K562 (cell line): ENCODE measurements at regions not wholly inside any gene's neighbourhood (a gene's known extent, or its start where the extent isn't known, plus 50 kb on each side); places are given as distances from the start of the nearest gene placed in this dataset.

Source experiments
- ATAC-seq: fragments of 200-7000 bp; cut with Tn5 transposase; 3 replicates; pipeline ENCODE4 v1.9.1; 2020; ENCODE audit warnings: moderate library complexity
- BruUV-seq: library from RNA; stranded (reverse); fragments of 400-500 nt; replicated peaks from 2 replicates; lab custom pipeline; 2021; lab: Mats Ljungman, UMichigan
- CTCF ChIA-PET: fragments of 300-600 bp; formaldehyde crosslinking; extraction: SDS; loops from one replicate; lab custom pipeline; 2021; ENCODE audit warnings: low intra/inter-chr PET ratio; lab: Yijun Ruan, JAX
- POLR2A ChIA-PET: fragments of 300-600, 350-650 bp; sonication (Branson Sonifier 250); formaldehyde crosslinking; extraction: SDS; loops from one replicate; lab custom pipeline; 2021; ENCODE audit warnings: antibody characterized with exemption, inconsistent platforms; lab: Yijun Ruan, JAX
- DNase-seq, 4 experiments: peaks; one replicate each; pipeline versions ENCODE4 v3.0.0 to v3.0.0-alpha.2; 2011 to 2018; ENCODE audit warnings: low spot score in 3 of 4, mixed read lengths in 3 of 4; ENCODE audit errors: extremely low read depth in 1 of 4
- FAIRE-seq: peaks from 2 replicates; lab custom pipeline; 2011; peaks lifted over from hg19 to GRCh38; lab: Jason Lieb, UNC
- H2AFZ ChIP-seq: 2 replicates; pipeline ENCODE4 v1.6.0; 2011; ENCODE audit warnings: low read depth, low read length, control low read depth, inconsistent platforms
- H3K27ac ChIP-seq: fragments of 200-600 bp; 3 replicates; pipeline ENCODE4 v1.8.0; 2011; ENCODE audit warnings: low read depth, mild to moderate bottlenecking, control low read depth, inconsistent platforms, low read length, moderate library complexity, mixed read lengths; ENCODE audit errors: extremely low read depth
- H3K27me3 ChIP-seq, 2 experiments: fragments of 300-600 bp in 1 of 2; 2 replicates in 1 of 2; 3 replicates in 1 of 2; pipeline versions ENCODE4 v1.6.0 to v1.8.0; 2011; ENCODE audit warnings: inconsistent platforms in 2 of 2, low read length in 2 of 2, mild to moderate bottlenecking in 1 of 2, mixed read lengths in 1 of 2, moderate library complexity in 1 of 2; ENCODE audit not compliant: control insufficient read depth in 2 of 2, insufficient read depth in 2 of 2
- H3K36me3 ChIP-seq: fragments of 300-600 bp; 3 replicates; pipeline ENCODE4 v1.8.0; 2011; ENCODE audit warnings: mild to moderate bottlenecking, low read length, inconsistent platforms; ENCODE audit not compliant: control insufficient read depth, insufficient read depth
- H3K4me1 ChIP-seq, 2 experiments: fragments of 200-600 bp in 1 of 2; replicated peaks in 1 of 2; 2 replicates in 1 of 2; 3 replicates in 1 of 2; pipeline versions ENCODE4 v1.5.1 to v1.8.0; 2011; ENCODE audit warnings: inconsistent platforms in 2 of 2, low read length in 2 of 2, mild to moderate bottlenecking in 1 of 2, mixed read lengths in 1 of 2, moderate library complexity in 1 of 2; ENCODE audit not compliant: control insufficient read depth in 2 of 2, insufficient read depth in 2 of 2
- H3K4me2 ChIP-seq: 2 replicates; pipeline ENCODE4 v1.6.1; 2011; ENCODE audit warnings: low read length, control low read depth, inconsistent platforms, mixed read lengths; ENCODE audit not compliant: insufficient read depth
- H3K4me3 ChIP-seq: fragments of 200-600 bp; sonication (generic), shearing (Covaris generic); 2 replicates; pipeline ENCODE4 v1.5.1; 2016; ENCODE audit warnings: control low read depth, inconsistent platforms
- H3K79me2 ChIP-seq: fragments of 200-600 bp; 3 replicates; pipeline ENCODE4 v1.8.0; 2011; ENCODE audit warnings: low read length, inconsistent platforms; ENCODE audit not compliant: control insufficient read depth, insufficient read depth
- H3K9ac ChIP-seq, 2 experiments: 2 replicates each; pipeline versions ENCODE4 v1.6.0 to v1.6.1; 2011; ENCODE audit warnings: low read depth in 2 of 2, low read length in 2 of 2, control low read depth in 1 of 2, inconsistent platforms in 1 of 2, mild to moderate bottlenecking in 1 of 2, mixed read lengths in 1 of 2; ENCODE audit not compliant: insufficient read depth in 1 of 2
- H3K9me1 ChIP-seq: one replicate; pipeline ENCODE4 v1.6.0; 2011; ENCODE audit warnings: inconsistent platforms, mild to moderate bottlenecking, low read length, moderate library complexity; ENCODE audit not compliant: control insufficient read depth, insufficient read depth
- H3K9me3 ChIP-seq: replicated peaks from 2 replicates; pipeline ENCODE4 v1.5.1; 2011; ENCODE audit warnings: low read depth, low read length, inconsistent platforms; ENCODE audit not compliant: control insufficient read depth, insufficient read depth
- H4K20me1 ChIP-seq: replicated peaks from 2 replicates; pipeline ENCODE4 v1.6.1; 2011; ENCODE audit warnings: low read length, inconsistent platforms, mixed read lengths; ENCODE audit not compliant: control insufficient read depth, insufficient read depth
- E2F3 ChIP-seq: fragments of 250-450 bp; sonication (Bioruptor Pico); IDR thresholded peaks from 2 replicates; pipeline ENCODE4 v1.4.0; 2020; ENCODE audit warnings: mild to moderate bottlenecking
- FOXK2 ChIP-seq, 2 experiments: fragments of 450-650 bp; IDR thresholded peaks in 1 of 2; conservative IDR thresholded peaks in 1 of 2; 2 replicates each; pipeline ENCODE4 v1.6.1; 2016; ENCODE audit warnings: low read depth in 2 of 2, mild to moderate bottlenecking in 1 of 2
- HMGN3 ChIP-seq: IDR thresholded peaks from 2 replicates; pipeline ENCODE4 v1.6.1; 2011; ENCODE audit warnings: borderline replicate concordance, low read depth, mild to moderate bottlenecking, mixed read lengths, low read length; ENCODE audit not compliant: insufficient read length; ENCODE audit errors: extremely low read depth
- MYBL2 ChIP-seq, 2 experiments: fragments of 450-650 bp in 1 of 2; sonication (generic) in 1 of 2; formaldehyde crosslinking in 1 of 2; IDR thresholded peaks; 2 replicates each; pipeline versions ENCODE4 v1.6.1 to v1.8.1; 2017 to 2022; ENCODE audit warnings: borderline replicate concordance in 1 of 2, inconsistent platforms in 1 of 2, low read depth in 1 of 2, mild to moderate bottlenecking in 1 of 2, missing genetic modification reagents in 1 of 2, moderate library complexity in 1 of 2
- NFIX ChIP-seq: fragments of 250-450 bp; sonication (Bioruptor Pico); IDR thresholded peaks from 2 replicates; pipeline ENCODE4 v1.4.0; 2020; ENCODE audit warnings: low read depth, mild to moderate bottlenecking, moderate library complexity
- PRPF4 ChIP-seq: fragments of 200-400 bp; formaldehyde crosslinking; IDR thresholded peaks from one replicate; pipeline ENCODE4 v1.6.1; 2017; ENCODE audit warnings: low read length, low read depth, mild to moderate bottlenecking; ENCODE audit not compliant: insufficient read depth, poor library complexity, severe bottlenecking
- SIRT6 ChIP-seq: IDR thresholded peaks from one replicate; pipeline ENCODE4 v1.6.1; 2012; ENCODE audit warnings: low read depth, mild to moderate bottlenecking, control low read depth, inconsistent platforms, low read length, moderate library complexity
- TSC22D4 ChIP-seq: fragments of 450-650 bp; IDR thresholded peaks from 2 replicates; pipeline ENCODE4 v1.6.1; 2016; ENCODE audit warnings: missing genetic modification characterization, missing biosample characterization, control low read depth
- U2AF1 ChIP-seq: fragments of 200-400 bp; formaldehyde crosslinking; optimal IDR thresholded peaks from 2 replicates; pipeline ENCODE3; 2017; ENCODE audit warnings: mild to moderate bottlenecking, low read depth, low read length, moderate library complexity
- ZNF431 ChIP-seq: sonication (generic); formaldehyde crosslinking; IDR thresholded peaks from 2 replicates; pipeline ENCODE4 v1.8.0; 2022; ENCODE audit warnings: mild to moderate bottlenecking, missing genetic modification reagents
- WGBS: fragments of 100-300 bp; shearing (Covaris generic); methylation state at CpG from one replicate; pipeline ENCODE4 v1.1.6; 2016; ENCODE audit warnings: low coverage, mixed read lengths; ENCODE audit not compliant: insufficient coverage; ENCODE audit errors: missing lambda C conversion rate; 5-methylcytosine and 5-hydroxymethylcytosine counted together
- in situ Hi-C: fragments of 300-500 bp; cut with MboI; formaldehyde crosslinking; loops from 4 replicates; pipeline ENCODE4 v1.15.0; 2018; ENCODE audit warnings: inconsistent platforms, mixed read lengths
- intact Hi-C: fragments of 100-400 bp; cut with micrococcal nuclease; formaldehyde crosslinking; loops from 2 replicates; pipeline ENCODE4 v1.14.2; 2022
- TF ChIP-seq, protein P1 (sequence below): fragments of 450-650 bp; formaldehyde crosslinking; IDR thresholded peaks from 2 replicates; pipeline ENCODE4 v1.4.0; 2020; ENCODE audit warnings: mild to moderate bottlenecking, moderate library complexity
- TF ChIP-seq, protein P2 (sequence below): sonication (generic); formaldehyde crosslinking; IDR thresholded peaks from 2 replicates; pipeline ENCODE4 v1.9.0; 2022; ENCODE audit warnings: mild to moderate bottlenecking, missing genetic modification reagents

DNA sequence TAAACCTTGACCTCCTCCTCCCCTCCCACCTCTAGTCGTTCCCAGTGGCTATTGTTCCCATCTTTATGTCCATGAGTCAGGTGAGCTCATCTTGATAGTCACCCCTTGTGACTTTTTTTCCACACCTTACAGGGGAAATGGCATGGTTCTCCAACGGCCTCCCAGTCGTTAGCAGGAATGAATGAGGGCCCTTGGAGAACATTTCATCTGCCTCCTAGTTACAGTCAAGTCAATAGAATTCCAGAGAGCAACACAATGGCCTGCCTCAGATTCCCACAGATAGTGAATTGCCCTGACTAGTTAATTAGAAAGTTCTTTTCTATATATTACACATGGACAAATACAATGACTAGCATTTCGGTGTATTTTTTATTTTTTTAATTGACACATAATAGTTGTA lies 262.6 kb downstream of the ATPSCKMT start:
- no peaks in the 10 kb centered on the region for H3K27me3 ChIP-seq
- FAIRE-seq = no peak
- BruUV-seq = no TSS peak

More for the DNA sequence above, 262.6 kb downstream of the ATPSCKMT start:
- no peak for TF ChIP-seq HMGN3
- TF ChIP-seq SIRT6 = no peak
- TF ChIP-seq FOXK2 (conservative IDR thresholded peaks at IDR 0.05 in 1 of 2, IDR thresholded peaks at IDR 0.05 in 1 of 2; ENCODE audit: low read depth in 2 of 2) = no peak
- TF ChIP-seq NFIX (CRISPR knock-in tag) = no peak
- TF ChIP-seq PRPF4 = no peak
- TF ChIP-seq, protein P1, sequence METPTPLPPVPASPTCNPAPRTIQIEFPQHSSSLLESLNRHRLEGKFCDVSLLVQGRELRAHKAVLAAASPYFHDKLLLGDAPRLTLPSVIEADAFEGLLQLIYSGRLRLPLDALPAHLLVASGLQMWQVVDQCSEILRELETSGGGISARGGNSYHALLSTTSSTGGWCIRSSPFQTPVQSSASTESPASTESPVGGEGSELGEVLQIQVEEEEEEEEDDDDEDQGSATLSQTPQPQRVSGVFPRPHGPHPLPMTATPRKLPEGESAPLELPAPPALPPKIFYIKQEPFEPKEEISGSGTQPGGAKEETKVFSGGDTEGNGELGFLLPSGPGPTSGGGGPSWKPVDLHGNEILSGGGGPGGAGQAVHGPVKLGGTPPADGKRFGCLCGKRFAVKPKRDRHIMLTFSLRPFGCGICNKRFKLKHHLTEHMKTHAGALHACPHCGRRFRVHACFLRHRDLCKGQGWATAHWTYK (CRISPR knock-in tag) = no peak
- no peak for TF ChIP-seq ZNF431 (CRISPR knock-in tag)
- TF ChIP-seq, protein P2, sequence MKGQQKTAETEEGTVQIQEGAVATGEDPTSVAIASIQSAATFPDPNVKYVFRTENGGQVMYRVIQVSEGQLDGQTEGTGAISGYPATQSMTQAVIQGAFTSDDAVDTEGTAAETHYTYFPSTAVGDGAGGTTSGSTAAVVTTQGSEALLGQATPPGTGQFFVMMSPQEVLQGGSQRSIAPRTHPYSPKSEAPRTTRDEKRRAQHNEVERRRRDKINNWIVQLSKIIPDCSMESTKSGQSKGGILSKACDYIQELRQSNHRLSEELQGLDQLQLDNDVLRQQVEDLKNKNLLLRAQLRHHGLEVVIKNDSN = no peak
- TF ChIP-seq TSC22D4 = no peak
- TF ChIP-seq MYBL2 (IDR thresholded peaks at IDR 0.05; ENCODE audit: low read depth) = no peak
- TF ChIP-seq MYBL2 (CRISPR knock-in tag; IDR thresholded peaks at IDR 0.05; ENCODE audit: borderline replicate concordance) = no peak
- TF ChIP-seq U2AF1 = no peak
- TF ChIP-seq E2F3 (CRISPR knock-in tag) = no peak
- 0% methylated on average over 4 of the region's 4 CpGs for WGBS
- Histone ChIP-seq H3K27ac (no peak overlapping the region), H2AFZ (no peak overlapping the region), H3K4me1 (no peaks in the 10 kb centered on the region), H3K4me3 (no peak overlapping the region), H4K20me1 (no peaks in the 10 kb centered on the region), H3K9me3 (no peaks in the 10 kb centered on the region; the same call in 1 of the 2 replicates), H3K9ac (no peak overlapping the region), H3K9me1 (no peaks in the 10 kb centered on the region), H3K4me2 (no peak overlapping the region), H3K36me3 (no peaks in the 10 kb centered on the region), H3K79me2 (no peaks in the 10 kb centered on the region)
- no peak for ATAC-seq
- in situ Hi-C loops = no loop called here
- intact Hi-C loops = no loop called here
- ChIA-PET CTCF (no interaction called here), POLR2A (no interaction called here)
- no peak for DNase-seq
